ENCODE measurements at regions not wholly inside any gene's neighbourhood (a gene's known extent, or its start where the extent isn't known, plus 50 kb on each side); places are given as distances from the start of the nearest gene placed in this dataset.

- Mint-ChIP-seq H3K27ac (no peak overlapping the region), H3K9me3 (no peaks in the 10 kb centered on the region), H3K27me3 (ENCODE audit: low read depth) (no peaks in the 10 kb centered on the region), H3K36me3 (ENCODE audit: insufficient read depth in 2 of 2) (no peaks in the 10 kb centered on the region), H3K4me3 (no peak overlapping the region), H3K4me1 (ENCODE audit: low read depth) (no peaks in the 10 kb centered on the region)
- no peak for DNase-seq
- ATAC-seq (replicated peaks in 1 of 2), result no peak
Measured at GRCh38 chr11:76269247-76269646, 62.9 kb upstream of the WNT11 start.

GRCh38 chr11:76268498-76268897 is 62.2 kb upstream of the WNT11 start:
- no peaks in the 10 kb centered on the region for H3K9me3 Mint-ChIP-seq
- DNase-seq, result no peak
- no peaks in the 10 kb centered on the region for H3K4me1 Mint-ChIP-seq (ENCODE audit: low read depth)
- H3K27ac Mint-ChIP-seq, result no peak overlapping the region
- no peaks in the 10 kb centered on the region for H3K36me3 Mint-ChIP-seq (ENCODE audit: insufficient read depth in 2 of 2)
- H3K4me3 Mint-ChIP-seq, result no peak overlapping the region
- H3K27me3 Mint-ChIP-seq (ENCODE audit: low read depth), result no peaks in the 10 kb centered on the region
- no peak for ATAC-seq (replicated peaks in 1 of 2)

GRCh38 chr11:76267556-76267955 is 61.3 kb upstream of the WNT11 start:
- H3K4me3 Mint-ChIP-seq, result no peak overlapping the region
- no peak for ATAC-seq (replicated peaks in 1 of 2)

GRCh38 chr11:76266286-76267100 is 60.2 kb upstream of the WNT11 start:
- Mint-ChIP-seq H3K27ac (no peak overlapping the region), H3K4me1 (ENCODE audit: low read depth) (no peaks in the 10 kb centered on the region), H3K9me3 (no peaks in the 10 kb centered on the region), H3K36me3 (ENCODE audit: insufficient read depth in 2 of 2) (no peaks in the 10 kb centered on the region), H3K4me3 (no peak overlapping the region), H3K27me3 (ENCODE audit: low read depth) (no peaks in the 10 kb centered on the region)
- no peak for DNase-seq
- ATAC-seq (replicated peaks in 1 of 2), result peak; percentile 43 to 50

More at GRCh38 chr11:76267556-76267955, 61.3 kb upstream of the WNT11 start:
- no peak overlapping the region for H3K27ac Mint-ChIP-seq
- DNase-seq, result no peak
- no peaks in the 10 kb centered on the region for H3K9me3 Mint-ChIP-seq
- H3K27me3 Mint-ChIP-seq (ENCODE audit: low read depth), result no peaks in the 10 kb centered on the region
- no peaks in the 10 kb centered on the region for H3K4me1 Mint-ChIP-seq (ENCODE audit: low read depth)
- H3K36me3 Mint-ChIP-seq (ENCODE audit: insufficient read depth in 2 of 2), result no peaks in the 10 kb centered on the region

- Mint-ChIP-seq H3K27me3 (ENCODE audit: low read depth) (no peaks in the 10 kb centered on the region), H3K36me3 (ENCODE audit: insufficient read depth in 2 of 2) (no peaks in the 10 kb centered on the region), H3K4me3 (no peak overlapping the region), H3K9me3 (no peaks in the 10 kb centered on the region), H3K27ac (no peak overlapping the region), H3K4me1 (ENCODE audit: low read depth) (no peaks in the 10 kb centered on the region)
- no peak for ATAC-seq (replicated peaks in 1 of 2)
- DNase-seq, result no peak
Measured at GRCh38 chr11:76265771-76266241, 59.5 kb upstream of the WNT11 start.

- no peak for ATAC-seq (replicated peaks in 1 of 2)
Measured at GRCh38 chr11:76263657-76264056, 57.4 kb upstream of the WNT11 start.

GRCh38 chr11:76263166-76263565 is 56.9 kb upstream of the WNT11 start:
- Mint-ChIP-seq H3K27ac (no peak overlapping the region), H3K9me3 (no peaks in the 10 kb centered on the region), H3K4me1 (ENCODE audit: low read depth) (no peaks in the 10 kb centered on the region), H3K4me3 (no peak overlapping the region), H3K36me3 (ENCODE audit: insufficient read depth in 2 of 2) (no peaks in the 10 kb centered on the region), H3K27me3 (ENCODE audit: low read depth) (peaks cover 6% of the 10 kb centered on the region)
- ATAC-seq (replicated peaks in 1 of 2) (no peak), DNase-seq (no peak)

More at GRCh38 chr11:76263657-76264056, 57.4 kb upstream of the WNT11 start:
- peaks cover 6% of the 10 kb centered on the region for H3K27me3 Mint-ChIP-seq (ENCODE audit: low read depth)
- H3K4me3 Mint-ChIP-seq, result no peak overlapping the region
- no peaks in the 10 kb centered on the region for H3K9me3 Mint-ChIP-seq
- no peaks in the 10 kb centered on the region for H3K4me1 Mint-ChIP-seq (ENCODE audit: low read depth)
- H3K27ac Mint-ChIP-seq, result no peak overlapping the region
- DNase-seq, result no peak
- H3K36me3 Mint-ChIP-seq (ENCODE audit: insufficient read depth in 2 of 2), result no peaks in the 10 kb centered on the region

- no peaks in the 10 kb centered on the region for H3K4me1 Mint-ChIP-seq (ENCODE audit: low read depth)
- H3K27me3 Mint-ChIP-seq (ENCODE audit: low read depth), result peaks cover 6% of the 10 kb centered on the region
- DNase-seq (no peak), ATAC-seq (replicated peaks in 1 of 2) (no peak)
- H3K9me3 Mint-ChIP-seq, result no peaks in the 10 kb centered on the region
- H3K4me3 Mint-ChIP-seq, result no peak overlapping the region
- no peaks in the 10 kb centered on the region for H3K36me3 Mint-ChIP-seq (ENCODE audit: insufficient read depth in 2 of 2)
- H3K27ac Mint-ChIP-seq, result no peak overlapping the region
Measured at GRCh38 chr11:76260296-76260925, 54.1 kb upstream of the WNT11 start.

GRCh38 chr11:76259299-76259908 is 53.1 kb upstream of the WNT11 start:
- Mint-ChIP-seq H3K36me3 (ENCODE audit: insufficient read depth in 2 of 2) (no peaks in the 10 kb centered on the region), H3K27ac (no peak overlapping the region), H3K27me3 (ENCODE audit: low read depth) (peaks cover 6% of the 10 kb centered on the region), H3K4me1 (ENCODE audit: low read depth) (no peaks in the 10 kb centered on the region), H3K4me3 (no peak overlapping the region), H3K9me3 (no peaks in the 10 kb centered on the region)
- DNase-seq (no peak), ATAC-seq (replicated peaks in 1 of 2) (no peak)

GRCh38 chr11:76257074-76257719 is 50.9 kb upstream of the WNT11 start:
- DNase-seq, result no peak
- no peak overlapping the region for H3K27ac Mint-ChIP-seq
- peaks cover 6% of the 10 kb centered on the region for H3K27me3 Mint-ChIP-seq (ENCODE audit: low read depth)
- ATAC-seq (replicated peaks in 1 of 2), result no peak
- H3K9me3 Mint-ChIP-seq, result no peaks in the 10 kb centered on the region
- H3K36me3 Mint-ChIP-seq (ENCODE audit: insufficient read depth in 2 of 2), result no peaks in the 10 kb centered on the region
- H3K4me1 Mint-ChIP-seq (ENCODE audit: low read depth), result no peaks in the 10 kb centered on the region
- no peak overlapping the region for H3K4me3 Mint-ChIP-seq

- ATAC-seq (replicated peaks in 1 of 2), result no peak
- Mint-ChIP-seq H3K4me3 (no peak overlapping the region), H3K4me1 (ENCODE audit: low read depth) (no peaks in the 10 kb centered on the region), H3K27ac (no peak overlapping the region), H3K36me3 (ENCODE audit: insufficient read depth in 2 of 2) (no peaks in the 10 kb centered on the region), H3K9me3 (peaks cover 0 to 2% of the 10 kb centered on the region in 2 donors), H3K27me3 (ENCODE audit: low read depth) (peaks cover 6% of the 10 kb centered on the region)
- no peak for DNase-seq
Measured at GRCh38 chr11:76256448-76256847, 50.1 kb upstream of the WNT11 start.

All from activated T-cell treated with anti-CD3 and anti-CD28 coated beads, Interleukin-2, amount 50 U/mL, for 72 hours (primary cell).